ENCODE measurements at regions not wholly inside any gene's neighbourhood (a gene's known extent, or its start where the extent isn't known, plus 50 kb on each side); places are given as distances from the start of the nearest gene placed in this dataset.

GRCh38 chr1:163766257-163766918 is 444.6 kb downstream of the NUF2 start:
- Histone ChIP-seq H3K4me3 (no peak overlapping the region), H3K4me1 (replicated peaks in 1 of 2) (no peaks in the 10 kb centered on the region), H3K27me3 (no peaks in the 10 kb centered on the region), H3K36me3 (replicated peaks in 1 of 2) (no peaks in the 10 kb centered on the region), H3K9me3 (replicated peaks in 1 of 3) (no peaks in the 10 kb centered on the region), H3K27ac (no peak overlapping the region)
- TF ChIP-seq, protein P1, sequence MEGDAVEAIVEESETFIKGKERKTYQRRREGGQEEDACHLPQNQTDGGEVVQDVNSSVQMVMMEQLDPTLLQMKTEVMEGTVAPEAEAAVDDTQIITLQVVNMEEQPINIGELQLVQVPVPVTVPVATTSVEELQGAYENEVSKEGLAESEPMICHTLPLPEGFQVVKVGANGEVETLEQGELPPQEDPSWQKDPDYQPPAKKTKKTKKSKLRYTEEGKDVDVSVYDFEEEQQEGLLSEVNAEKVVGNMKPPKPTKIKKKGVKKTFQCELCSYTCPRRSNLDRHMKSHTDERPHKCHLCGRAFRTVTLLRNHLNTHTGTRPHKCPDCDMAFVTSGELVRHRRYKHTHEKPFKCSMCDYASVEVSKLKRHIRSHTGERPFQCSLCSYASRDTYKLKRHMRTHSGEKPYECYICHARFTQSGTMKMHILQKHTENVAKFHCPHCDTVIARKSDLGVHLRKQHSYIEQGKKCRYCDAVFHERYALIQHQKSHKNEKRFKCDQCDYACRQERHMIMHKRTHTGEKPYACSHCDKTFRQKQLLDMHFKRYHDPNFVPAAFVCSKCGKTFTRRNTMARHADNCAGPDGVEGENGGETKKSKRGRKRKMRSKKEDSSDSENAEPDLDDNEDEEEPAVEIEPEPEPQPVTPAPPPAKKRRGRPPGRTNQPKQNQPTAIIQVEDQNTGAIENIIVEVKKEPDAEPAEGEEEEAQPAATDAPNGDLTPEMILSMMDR (IDR thresholded peaks at IDR 0.05): no peak
- no peak for TF ChIP-seq POLR2A (IDR thresholded peaks at IDR 0.05)
- WGBS, 4 donors: 31 to 47% (median 34%) methylated on average over 7 of the region's 7 CpGs
- intact Hi-C loops (cut with DNase I): no loop called here
- DNase-seq: no peak

DNA sequence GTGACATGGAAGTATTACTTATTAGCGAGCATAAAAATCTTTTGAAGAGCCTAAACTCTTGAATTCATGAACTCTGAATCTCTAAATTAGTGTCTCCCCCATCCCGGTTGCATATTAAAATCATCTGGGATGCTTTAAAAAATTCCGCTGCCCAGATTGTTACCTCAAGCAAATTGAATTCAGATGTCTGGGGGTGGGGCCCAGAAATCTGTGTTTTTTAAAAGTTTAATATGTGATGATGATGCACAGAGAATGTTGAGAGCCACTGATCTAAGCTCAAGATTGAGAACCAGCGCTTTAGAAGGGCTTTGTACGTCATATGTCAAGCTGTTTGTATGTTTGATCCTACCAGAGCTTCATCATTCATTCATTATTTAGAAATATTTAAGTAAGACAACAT is 446.8 kb downstream of the NUF2 start:
- H3K4me1 ChIP-seq (replicated peaks in 1 of 2): no peaks in the 10 kb centered on the region
- no peak for DNase-seq
- H3K36me3 ChIP-seq (replicated peaks in 1 of 2): no peaks in the 10 kb centered on the region
- WGBS, 4 donors: 80 to 84% (median 81%) methylated on average over 5 of the region's 5 CpGs
- no peaks in the 10 kb centered on the region for H3K27me3 ChIP-seq
- no peak for TF ChIP-seq POLR2A (IDR thresholded peaks at IDR 0.05)
- TF ChIP-seq, protein P1 (IDR thresholded peaks at IDR 0.05): no peak
- no peaks in the 10 kb centered on the region for H3K9me3 ChIP-seq (replicated peaks in 1 of 3)
- intact Hi-C loops (cut with DNase I): no loop called here
- H3K27ac ChIP-seq: no peak overlapping the region
- no peak overlapping the region for H3K4me3 ChIP-seq

GRCh38 chr1:163770265-163770664 is 448.5 kb downstream of the NUF2 start:
- no peaks in the 10 kb centered on the region for H3K36me3 ChIP-seq (replicated peaks in 1 of 2)
- no peaks in the 10 kb centered on the region for H3K9me3 ChIP-seq (replicated peaks in 1 of 3)
- no peak for DNase-seq
- no peaks in the 10 kb centered on the region for H3K4me1 ChIP-seq (replicated peaks in 1 of 2)
- intact Hi-C loops (cut with DNase I): no loop called here
- TF ChIP-seq, protein P1 (IDR thresholded peaks at IDR 0.05): no peak
- TF ChIP-seq POLR2A (IDR thresholded peaks at IDR 0.05): no peak
- 23 to 45% (median 32%) methylated on average over 3 to 4 of the region's 4 CpGs for WGBS, 4 donors
- no peaks in the 10 kb centered on the region for H3K27me3 ChIP-seq
- H3K27ac ChIP-seq: no peak overlapping the region
- no peak overlapping the region for H3K4me3 ChIP-seq

GRCh38 chr1:163771637-163772036 is 449.9 kb downstream of the NUF2 start:
- Histone ChIP-seq H3K4me3 (no peak overlapping the region), H3K36me3 (replicated peaks in 1 of 2) (no peaks in the 10 kb centered on the region), H3K9me3 (replicated peaks in 1 of 3) (no peaks in the 10 kb centered on the region), H3K27ac (no peak overlapping the region), H3K4me1 (replicated peaks in 1 of 2) (no peaks in the 10 kb centered on the region), H3K27me3 (no peaks in the 10 kb centered on the region)
- intact Hi-C loops (cut with DNase I): no loop called here
- DNase-seq: no peak
- WGBS, 4 donors: 47 to 65% (median 61%) methylated on average over 2 of the region's 2 CpGs
- TF ChIP-seq, protein P1 (IDR thresholded peaks at IDR 0.05): no peak
- TF ChIP-seq POLR2A (IDR thresholded peaks at IDR 0.05): no peak
